ENCODE measurements at regions not wholly inside any gene's neighbourhood (a gene's known extent, or its start where the extent isn't known, plus 50 kb on each side); places are given as distances from the start of the nearest gene placed in this dataset.

DNA sequence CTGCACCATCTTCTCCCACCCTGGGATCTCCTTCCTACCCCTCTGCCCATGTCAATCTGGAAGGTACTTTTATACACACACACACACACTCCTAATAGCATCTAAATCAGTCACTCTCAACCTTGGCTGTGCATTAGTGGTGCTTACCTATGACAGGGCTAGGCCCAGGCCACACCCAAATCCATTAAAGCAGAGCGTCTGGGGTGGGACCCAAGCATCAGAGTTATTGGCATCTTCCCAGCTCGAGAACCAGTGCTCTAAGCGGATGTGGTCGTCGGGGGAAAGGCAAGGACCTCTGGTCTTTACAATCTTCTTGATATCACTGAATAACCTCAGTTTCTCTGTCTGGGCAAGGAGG lies 194.6 kb downstream of the TRIM29 start:
- no peaks in the 10 kb centered on the region for H3K9me3 ChIP-seq
- no peaks in the 10 kb centered on the region for H3K27me3 ChIP-seq
- H3K36me3 ChIP-seq = no peaks in the 10 kb centered on the region
- no peaks in the 10 kb centered on the region for H3K4me1 ChIP-seq
- no peak overlapping the region for H3K4me3 ChIP-seq
- no peak for DNase-seq
- TF ChIP-seq, protein P1, sequence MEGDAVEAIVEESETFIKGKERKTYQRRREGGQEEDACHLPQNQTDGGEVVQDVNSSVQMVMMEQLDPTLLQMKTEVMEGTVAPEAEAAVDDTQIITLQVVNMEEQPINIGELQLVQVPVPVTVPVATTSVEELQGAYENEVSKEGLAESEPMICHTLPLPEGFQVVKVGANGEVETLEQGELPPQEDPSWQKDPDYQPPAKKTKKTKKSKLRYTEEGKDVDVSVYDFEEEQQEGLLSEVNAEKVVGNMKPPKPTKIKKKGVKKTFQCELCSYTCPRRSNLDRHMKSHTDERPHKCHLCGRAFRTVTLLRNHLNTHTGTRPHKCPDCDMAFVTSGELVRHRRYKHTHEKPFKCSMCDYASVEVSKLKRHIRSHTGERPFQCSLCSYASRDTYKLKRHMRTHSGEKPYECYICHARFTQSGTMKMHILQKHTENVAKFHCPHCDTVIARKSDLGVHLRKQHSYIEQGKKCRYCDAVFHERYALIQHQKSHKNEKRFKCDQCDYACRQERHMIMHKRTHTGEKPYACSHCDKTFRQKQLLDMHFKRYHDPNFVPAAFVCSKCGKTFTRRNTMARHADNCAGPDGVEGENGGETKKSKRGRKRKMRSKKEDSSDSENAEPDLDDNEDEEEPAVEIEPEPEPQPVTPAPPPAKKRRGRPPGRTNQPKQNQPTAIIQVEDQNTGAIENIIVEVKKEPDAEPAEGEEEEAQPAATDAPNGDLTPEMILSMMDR (IDR thresholded peaks at IDR 0.05) = no peak
- TF ChIP-seq POLR2A (IDR thresholded peaks at IDR 0.05) = no peak
- no peak overlapping the region for H3K27ac ChIP-seq

DNA sequence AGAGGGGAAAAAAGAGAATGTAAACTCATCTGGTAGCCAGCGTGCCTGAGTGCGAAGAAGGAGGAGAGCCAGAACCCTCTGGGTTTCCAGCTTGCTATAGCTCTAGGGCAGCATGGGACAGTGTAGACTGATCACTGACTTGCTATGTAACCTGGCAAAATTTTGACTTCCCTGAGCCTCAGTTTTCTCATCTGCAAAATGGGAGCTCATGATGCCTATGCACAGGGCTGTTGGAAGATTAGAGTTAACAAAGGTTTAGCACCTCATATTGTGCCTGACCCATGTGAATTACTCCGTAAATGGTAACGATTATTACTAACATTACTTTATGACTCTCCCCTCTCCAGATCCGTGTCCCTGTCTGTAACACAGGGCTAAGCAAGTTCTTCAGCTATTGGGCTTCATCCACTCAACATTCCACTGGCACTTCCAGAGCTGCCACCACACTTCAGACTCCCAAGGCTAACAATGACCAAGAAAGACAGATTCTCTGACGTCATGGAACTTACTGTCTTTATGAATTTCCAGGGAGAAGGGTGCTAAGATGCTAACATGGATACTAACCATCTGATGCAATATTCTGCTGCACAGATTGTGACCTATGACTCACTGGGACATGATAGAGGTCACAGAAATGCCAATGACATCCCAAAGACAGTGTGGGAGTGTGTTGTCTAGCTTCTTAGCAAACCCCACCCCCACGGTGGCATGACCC lies 195.2 kb downstream of the TRIM29 start:
- Histone ChIP-seq H3K4me3 (no peak overlapping the region), H3K36me3 (no peaks in the 10 kb centered on the region), H3K9me3 (no peaks in the 10 kb centered on the region), H3K27me3 (no peaks in the 10 kb centered on the region), H3K4me1 (no peaks in the 10 kb centered on the region), H3K27ac (no peak overlapping the region)
- no peak for DNase-seq
- TF ChIP-seq, protein P1 (IDR thresholded peaks at IDR 0.05) = no peak

DNA sequence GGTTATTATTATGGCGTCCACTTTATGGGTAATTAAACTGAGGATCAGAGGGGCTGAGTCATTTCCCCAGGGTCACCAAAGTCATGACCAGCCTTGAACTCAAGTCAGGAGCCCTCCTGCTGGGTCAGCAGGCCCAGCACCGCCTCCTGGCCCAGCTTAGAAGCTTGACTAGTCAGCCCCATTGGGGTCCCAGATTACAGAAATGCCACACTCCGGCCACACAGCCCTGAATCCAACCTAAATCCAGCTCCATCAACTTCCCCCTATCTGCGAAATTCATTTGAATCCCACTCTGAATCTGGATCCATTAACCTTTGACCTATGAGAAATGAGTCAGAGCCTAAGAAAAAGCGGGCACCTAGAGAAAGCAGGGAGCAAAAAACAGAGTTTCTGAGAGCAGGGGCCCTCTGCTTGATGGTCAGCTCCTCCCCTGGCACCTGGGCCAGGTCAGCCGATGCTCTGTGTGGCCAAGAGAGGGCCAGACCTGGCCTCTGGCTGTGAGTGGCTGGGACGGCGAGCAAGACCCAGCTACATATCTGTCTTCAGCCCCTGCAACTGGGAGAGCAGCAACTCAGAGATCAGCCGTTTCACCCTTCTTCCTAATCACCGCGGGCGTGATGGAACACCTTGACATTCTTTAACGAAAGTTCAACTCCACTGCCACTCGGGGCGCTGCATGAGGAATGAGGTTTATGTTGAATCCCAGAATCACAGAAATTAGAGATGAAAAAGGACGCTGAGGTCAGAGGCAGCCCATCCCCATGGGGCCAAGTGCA lies 196.1 kb downstream of the TRIM29 start:
- H3K4me1 ChIP-seq = no peaks in the 10 kb centered on the region
- H3K27ac ChIP-seq = no peak overlapping the region
- H3K36me3 ChIP-seq = no peaks in the 10 kb centered on the region
- no peaks in the 10 kb centered on the region for H3K9me3 ChIP-seq
- H3K4me3 ChIP-seq = no peak overlapping the region
- TF ChIP-seq POLR2A (IDR thresholded peaks at IDR 0.05) = no peak
- TF ChIP-seq, protein P1 (IDR thresholded peaks at IDR 0.05) = no peak
- no peaks in the 10 kb centered on the region for H3K27me3 ChIP-seq
- DNase-seq = no peak

DNA sequence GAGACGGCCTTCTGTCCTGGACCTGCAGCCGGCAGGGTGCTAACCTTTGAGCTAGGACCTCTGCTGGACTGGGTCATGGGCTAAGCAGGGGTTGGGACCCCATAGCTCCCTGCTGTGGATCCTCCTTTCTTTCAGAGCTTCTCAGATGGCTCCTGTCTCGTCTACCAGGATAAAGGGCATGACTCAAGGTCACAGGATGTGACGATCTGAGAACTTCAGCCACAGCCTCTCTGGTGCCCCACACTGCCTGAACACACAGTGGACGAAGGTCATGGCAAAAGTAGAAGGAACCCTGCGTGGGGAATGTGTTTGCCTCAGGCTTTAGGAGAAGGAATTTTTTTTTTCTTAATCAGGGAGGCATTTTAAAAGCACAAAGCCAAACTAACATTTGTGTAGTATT lies 196.7 kb downstream of the TRIM29 start:
- no peak overlapping the region for H3K4me3 ChIP-seq
- H3K27ac ChIP-seq = no peak overlapping the region
- H3K27me3 ChIP-seq = no peaks in the 10 kb centered on the region
- DNase-seq = no peak
- H3K4me1 ChIP-seq = no peaks in the 10 kb centered on the region
- no peaks in the 10 kb centered on the region for H3K9me3 ChIP-seq
- TF ChIP-seq POLR2A (IDR thresholded peaks at IDR 0.05) = no peak
- TF ChIP-seq, protein P1 (IDR thresholded peaks at IDR 0.05) = no peak
- no peaks in the 10 kb centered on the region for H3K36me3 ChIP-seq

DNA sequence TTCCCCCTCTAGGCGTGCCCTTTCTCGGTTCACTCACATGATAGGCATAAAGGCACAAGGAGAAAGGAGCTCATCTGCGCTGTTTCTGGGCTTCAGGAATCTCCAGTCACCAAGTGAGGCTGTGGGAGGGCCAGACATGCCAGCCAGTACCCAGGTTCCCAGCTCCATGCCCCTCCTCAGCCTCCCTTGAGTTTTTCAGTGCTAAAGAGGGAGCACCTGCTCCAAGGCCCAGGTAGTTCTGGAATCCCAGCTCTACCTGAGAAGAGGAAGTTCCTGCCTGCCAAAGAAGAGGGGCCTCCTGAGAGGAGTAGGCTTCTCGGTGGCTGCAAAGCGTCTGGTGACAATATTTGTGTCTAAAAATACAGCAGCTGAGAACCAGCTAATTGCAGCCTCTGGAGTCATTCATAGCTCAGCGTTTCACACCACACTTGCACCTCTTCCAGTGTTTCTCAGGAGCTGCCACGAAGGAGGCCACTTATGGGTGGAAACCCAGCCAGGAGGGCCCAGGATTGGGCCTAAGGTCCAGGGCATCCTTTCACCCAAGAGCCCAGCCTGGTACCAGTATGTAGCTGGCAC lies 197.4 kb downstream of the TRIM29 start:
- Histone ChIP-seq H3K9me3 (no peaks in the 10 kb centered on the region), H3K4me1 (no peaks in the 10 kb centered on the region), H3K36me3 (no peaks in the 10 kb centered on the region), H3K4me3 (no peak overlapping the region), H3K27me3 (no peaks in the 10 kb centered on the region), H3K27ac (no peak overlapping the region)
- DNase-seq = no peak
- TF ChIP-seq, protein P1 (IDR thresholded peaks at IDR 0.05) = no peak
- TF ChIP-seq POLR2A (IDR thresholded peaks at IDR 0.05) = no peak

Data from Peyer's patch (tissue), 4 donors.